GM12878 (cell line): ENCODE measurements at regions not wholly inside any gene's neighbourhood (a gene's known extent, or its start where the extent isn't known, plus 50 kb on each side); places are given as distances from the start of the nearest gene placed in this dataset.

Experiments used
- ATAC-seq: fragments of 200-7000 bp; cut with Tn5 transposase; 3 replicates; pipeline ENCODE4 v1.9.1; 2020; ENCODE audit warnings: mild to moderate bottlenecking, moderate library complexity
- BruUV-seq: library from RNA; stranded (reverse); fragments of 400-500 nt; replicated peaks from 2 replicates; lab custom pipeline; 2021; lab: Mats Ljungman, UMichigan
- CTCF ChIA-PET: fragments of 300-600 bp; sonication (Branson Sonifier 250); formaldehyde crosslinking; extraction: SDS; loops from one replicate; lab custom pipeline; 2021; ENCODE audit warnings: inconsistent platforms; lab: Yijun Ruan, JAX
- POLR2A ChIA-PET: fragments of 350-600 bp; formaldehyde crosslinking; extraction: SDS; loops from one replicate; lab custom pipeline; 2021; ENCODE audit warnings: inconsistent platforms; lab: Charles Lee
- RAD21 ChIA-PET: fragments of 300-600 bp; sonication (Branson Sonifier 250); formaldehyde crosslinking; loops from one replicate; lab custom pipeline; 2023; ENCODE audit warnings: antibody characterized with exemption; ENCODE audit not compliant: unreplicated experiment; lab: Charles Lee
- SMC1A ChIA-PET: fragments of 300-600 bp; sonication (Branson Sonifier 250); formaldehyde crosslinking; loops from one replicate; lab custom pipeline; 2023; ENCODE audit not compliant: unreplicated experiment, uncharacterized antibody; lab: Charles Lee
- DNase-seq: peaks from one replicate; pipeline ENCODE4 v3.0.0-alpha.2; 2011; ENCODE audit warnings: low read depth, low spot score
- FAIRE-seq: peaks from 3 replicates; lab custom pipeline; 2011; peaks lifted over from hg19 to GRCh38; lab: Jason Lieb, UNC
- H2AFZ ChIP-seq: 2 replicates; pipeline ENCODE4 v1.6.0; 2011; ENCODE audit warnings: low read depth, low read length, control low read depth; ENCODE audit not compliant: control insufficient read depth
- H3K27ac ChIP-seq: 2 replicates; pipeline ENCODE4 v1.5.1; 2011; ENCODE audit warnings: control low read depth; ENCODE audit not compliant: control insufficient read depth, insufficient read depth
- H3K27me3 ChIP-seq, 2 experiments: replicated peaks in 1 of 2; 2 replicates each; pipeline versions ENCODE4 v1.6.0 to v1.6.1; 2011; ENCODE audit warnings: low read length in 1 of 2; ENCODE audit not compliant: control insufficient read depth in 2 of 2, insufficient read depth in 2 of 2
- H3K36me3 ChIP-seq, 2 experiments: 2 replicates each; pipeline ENCODE4 v1.5.1; 2011; ENCODE audit warnings: low read length in 1 of 2; ENCODE audit not compliant: control insufficient read depth in 2 of 2, insufficient read depth in 2 of 2
- H3K4me1 ChIP-seq: 2 replicates; pipeline ENCODE4 v1.6.1; 2011; ENCODE audit warnings: mild to moderate bottlenecking, low read length, moderate library complexity, mixed read lengths; ENCODE audit not compliant: control insufficient read depth, insufficient read depth
- H3K4me2 ChIP-seq: 2 replicates; pipeline ENCODE4 v1.6.0; 2011; ENCODE audit warnings: control low read depth; ENCODE audit not compliant: control insufficient read depth, insufficient read depth
- H3K4me3 ChIP-seq: fragments of 200-600 bp; sonication (generic); 2 replicates; pipeline ENCODE4 v1.5.1; 2016
- H3K79me2 ChIP-seq: 2 replicates; pipeline ENCODE4 v1.6.0; 2011; ENCODE audit warnings: low read length; ENCODE audit not compliant: control insufficient read depth, insufficient read depth
- H3K9ac ChIP-seq: 2 replicates; pipeline ENCODE4 v1.8.0; 2011; ENCODE audit warnings: low read length, control low read depth, mixed read lengths; ENCODE audit not compliant: control insufficient read depth, insufficient read depth
- H3K9me3 ChIP-seq: replicated peaks from 3 replicates; pipeline ENCODE4 v1.5.1; 2011; ENCODE audit warnings: mild to moderate bottlenecking, low read length; ENCODE audit not compliant: control insufficient read depth, insufficient read depth
- H4K20me1 ChIP-seq: 2 replicates; pipeline ENCODE4 v1.6.0; 2011; ENCODE audit not compliant: control insufficient read depth, insufficient read depth
- MEF2B ChIP-seq: fragments of 450-650 bp; IDR thresholded peaks from 2 replicates; pipeline ENCODE4 v1.6.1; 2018; ENCODE audit warnings: mild to moderate bottlenecking, moderate library complexity; ENCODE audit not compliant: partially characterized antibody, poor library complexity, severe bottlenecking
- NR2C2 ChIP-seq: IDR thresholded peaks from 2 replicates; pipeline ENCODE4 v1.6.1; 2011; ENCODE audit warnings: borderline replicate concordance, low read depth; ENCODE audit not compliant: control insufficient read depth, insufficient read length
- PRDM15 ChIP-seq: fragments of 450-650 bp; formaldehyde crosslinking; IDR thresholded peaks from 2 replicates; pipeline ENCODE4 v1.4.0; 2020; ENCODE audit warnings: mild to moderate bottlenecking, moderate library complexity
- RELA ChIP-seq: fragments of 450-650 bp; IDR thresholded peaks from 2 replicates; pipeline ENCODE4 v1.8.0; 2014; ENCODE audit warnings: borderline replicate concordance; ENCODE audit not compliant: partially characterized antibody
- RFX5 ChIP-seq: IDR thresholded peaks from 2 replicates; pipeline ENCODE4 v1.6.1; 2011; ENCODE audit warnings: low read depth, low read length, improper control_type of control experiment
- ZBED1 ChIP-seq: IDR thresholded peaks from 2 replicates; pipeline ENCODE4 v1.6.1; 2016; ENCODE audit warnings: borderline replicate concordance
- ZBTB33 ChIP-seq: fragments of 450-650 bp; IDR thresholded peaks from 2 replicates; pipeline ENCODE4 v1.6.1; 2017; ENCODE audit warnings: mild to moderate bottlenecking
- ZBTB40 ChIP-seq: fragments of 450-650 bp; IDR thresholded peaks from 2 replicates; pipeline ENCODE4 v1.6.1; 2016; ENCODE audit warnings: mild to moderate bottlenecking, moderate library complexity, borderline replicate concordance
- ZSCAN29 ChIP-seq: fragments of 450-650 bp; IDR thresholded peaks from 2 replicates; pipeline ENCODE4 v1.6.1; 2017; ENCODE audit warnings: mild to moderate bottlenecking, moderate library complexity
- WGBS: methylation state at CpG from one replicate; pipeline ENCODE4 v1.1.6; 2016; ENCODE audit warnings: low lambda C conversion rate; ENCODE audit not compliant: insufficient replicate concordance, insufficient coverage; ENCODE audit errors: missing lambda C conversion rate; 5-methylcytosine and 5-hydroxymethylcytosine counted together
- in situ Hi-C: fragments of 300-500 bp; cut with MboI; formaldehyde crosslinking; loops from 9 replicates; pipeline ENCODE4 v1.14.3; 2018; ENCODE audit warnings: mixed read lengths
- intact Hi-C: fragments of 100-400 bp; cut with micrococcal nuclease; formaldehyde crosslinking; loops from one replicate; pipeline ENCODE4 v1.14.2; 2022; ENCODE audit not compliant: unreplicated experiment

- no peak for TF ChIP-seq ZBTB40
- TF ChIP-seq ZBTB33 = no peak
Observed at GRCh38 chr12:91483471-91483985, 300.9 kb upstream of the DCN start (continued).

GRCh38 chr12:91482231-91482630, 299.6 kb upstream of the DCN start:
- Histone ChIP-seq H3K79me2 (no peaks in the 10 kb centered on the region), H2AFZ (no peak overlapping the region), H3K36me3 (no peaks in the 10 kb centered on the region), H3K4me2 (no peak overlapping the region), H3K9me3 (no peaks in the 10 kb centered on the region), H3K27ac (no peak overlapping the region), H3K4me3 (no peak overlapping the region)
- DNase-seq (no peak), ATAC-seq (no peak)
- POLR2A ChIA-PET = no interaction called here
- 0% methylated on average over 1 of the region's 1 CpG for WGBS
- in situ Hi-C loops = no loop called here
- BruUV-seq = no TSS peak
- RAD21 ChIA-PET = no interaction called here
- SMC1A ChIA-PET = no interaction called here
- no peak for TF ChIP-seq PRDM15 (CRISPR knock-in tag)
- no peak for TF ChIP-seq RELA
- no peak for TF ChIP-seq MEF2B
- no peak for TF ChIP-seq ZBED1
- TF ChIP-seq RFX5 = no peak
- TF ChIP-seq ZSCAN29 = no peak
- no peak for TF ChIP-seq NR2C2
- TF ChIP-seq, all 136 proteins: peak for 0
- intact Hi-C loops = no loop called here
- no peak for FAIRE-seq
- Histone ChIP-seq H4K20me1 (no peaks in the 10 kb centered on the region), H3K9ac (no peak overlapping the region), H3K4me1 (no peaks in the 10 kb centered on the region), H3K27me3 (no peaks in the 10 kb centered on the region)
- CTCF ChIA-PET = no interaction called here
